GM18868 (cell line): ENCODE measurements at regions not wholly inside any gene's neighbourhood (a gene's known extent, or its start where the extent isn't known, plus 50 kb on each side); places are given as distances from the start of the nearest gene placed in this dataset.
A peak's percentile ranks its signal among the peaks of the same experiment; 100 is the strongest.
"Not testable (repeated sequence)": the region's sequence is repeated elsewhere in the genome, so short reads cannot be mapped to it uniquely, and the experiment has no call there.

Experiments
- ATAC-seq: cut with Tn5 transposase; IDR thresholded peaks from one replicate; pipeline ENCODE4 v1.9.1; 2021; ENCODE audit warnings: mild to moderate bottlenecking, moderate library complexity; ENCODE audit not compliant: unreplicated experiment

GRCh38 chr5:97234380-97234779 is 51.3 kb upstream of the RIOK2 start:
- not testable (repeated sequence) for ATAC-seq

- ATAC-seq: no peak
Measured at GRCh38 chr5:97242341-97242740, 59.3 kb upstream of the RIOK2 start.

- no peak for ATAC-seq
Measured at GRCh38 chr5:97243353-97243752, 60.3 kb upstream of the RIOK2 start.

GRCh38 chr5:97245386-97245785 is 62.3 kb upstream of the RIOK2 start:
- no peak for ATAC-seq

GRCh38 chr5:97250113-97250512 is 67.1 kb upstream of the RIOK2 start:
- ATAC-seq: no peak

GRCh38 chr5:97266076-97266475 is 83.0 kb upstream of the RIOK2 start:
- ATAC-seq: no peak

- ATAC-seq: no peak
Measured at GRCh38 chr5:97266576-97266975, 83.5 kb upstream of the RIOK2 start.

GRCh38 chr5:97267767-97268166 is 84.7 kb upstream of the RIOK2 start:
- ATAC-seq: no peak

GRCh38 chr5:97276474-97277120 is 93.5 kb upstream of the RIOK2 start:
- no peak for ATAC-seq

GRCh38 chr5:97281257-97281656 is 98.2 kb upstream of the RIOK2 start:
- ATAC-seq: no peak

- ATAC-seq: peak; percentile 100
Measured at GRCh38 chr5:97297063-97297703, 114.1 kb upstream of the RIOK2 start.

- ATAC-seq: no peak
Measured at GRCh38 chr5:97297704-97298091, 114.7 kb upstream of the RIOK2 start.

- not testable (repeated sequence) for ATAC-seq
Measured at GRCh38 chr5:97301181-97301580, 118.1 kb upstream of the RIOK2 start.

GRCh38 chr5:97338729-97339128 is 155.7 kb upstream of the RIOK2 start:
- ATAC-seq: no peak

- ATAC-seq: peak; percentile 98
Measured at GRCh38 chr5:97355775-97356174, 172.7 kb upstream of the RIOK2 start.

- ATAC-seq: peak; percentile 69
Measured at GRCh38 chr5:97363577-97363976, 180.5 kb upstream of the RIOK2 start.

GRCh38 chr5:97364731-97365130 is 181.7 kb upstream of the RIOK2 start:
- ATAC-seq: no peak

GRCh38 chr5:97365163-97365845 is 182.3 kb upstream of the RIOK2 start:
- ATAC-seq: peak; percentile 37

- no peak for ATAC-seq
Measured at GRCh38 chr5:97365918-97366317, 182.9 kb upstream of the RIOK2 start.

GRCh38 chr5:97375959-97376358 is 192.9 kb upstream of the RIOK2 start:
- ATAC-seq: no peak

- peak; percentile 59 for ATAC-seq
Measured at GRCh38 chr5:97377582-97377981, 194.5 kb upstream of the RIOK2 start.

- ATAC-seq: no peak
Measured at GRCh38 chr5:97383996-97384395, 200.9 kb upstream of the RIOK2 start.
